B cell (primary cell): ENCODE measurements at regions not wholly inside any gene's neighbourhood (a gene's known extent, or its start where the extent isn't known, plus 50 kb on each side); places are given as distances from the start of the nearest gene placed in this dataset.

Experiments
- ATAC-seq: fragments of 200-7000 bp; cut with Tn5 transposase; one replicate; pipeline ENCODE4 v1.10.0; 2021; ENCODE audit warnings: low read depth, mild to moderate bottlenecking, moderate number of reproducible peaks, moderate library complexity
- CTCF ChIA-PET: fragments of 350-600 bp; sonication (Branson Sonifier 250); formaldehyde crosslinking; loops from one replicate; lab custom pipeline; 2021; ENCODE audit warnings: antibody characterized with exemption, inconsistent platforms; lab: Charles Lee
- POLR2A ChIA-PET: fragments of 350-600 bp; sonication (Branson Sonifier 250); formaldehyde crosslinking; loops from one replicate; lab custom pipeline; 2021; ENCODE audit warnings: antibody characterized with exemption; lab: Charles Lee
- DNase-seq: peaks from one replicate; pipeline ENCODE4 v3.0.0; 2013
- H2AFZ ChIP-seq: 2 replicates; pipeline ENCODE4 v1.6.1; 2012; ENCODE audit warnings: mild to moderate bottlenecking, low read depth, low read length; ENCODE audit not compliant: insufficient read depth, poor library complexity, severe bottlenecking
- H3K27ac ChIP-seq, 2 donors: 1 replicate in 1 of 2; 2 replicates in 1 of 2; pipeline ENCODE4 v1.5.1; 2012 to 2013; ENCODE audit warnings: low read length in 2 of 2, mild to moderate bottlenecking in 2 of 2, moderate library complexity in 1 of 2
- H3K27me3 ChIP-seq, 4 experiments: fragments of 200-600 bp in 1 of 4; sonication (generic) in 1 of 4; replicated peaks in 1 of 4; 1 replicate in 2 of 4; 2 replicates in 2 of 4; pipeline versions ENCODE4 v1.6.1 to v1.7.0; 2013 to 2016; ENCODE audit warnings: low read length in 3 of 4, mild to moderate bottlenecking in 2 of 4, mixed read lengths in 1 of 4, moderate library complexity in 1 of 4; ENCODE audit not compliant: insufficient read depth in 4 of 4, control insufficient read depth in 3 of 4; ENCODE audit errors: control extremely low read depth in 1 of 4
- H3K36me3 ChIP-seq, 2 experiments: replicated peaks in 1 of 2; 1 replicate in 1 of 2; 2 replicates in 1 of 2; pipeline versions ENCODE4 v1.6.1 to v1.7.1; 2013; ENCODE audit warnings: low read length in 1 of 2; ENCODE audit not compliant: insufficient read depth in 2 of 2, control insufficient read depth in 1 of 2; ENCODE audit errors: control extremely low read depth in 1 of 2, extremely low read depth in 1 of 2
- H3K4me1 ChIP-seq, 2 donors: fragments of 200-600 bp in 1 of 2; sonication (generic) in 1 of 2; 1 replicate in 1 of 2; 2 replicates in 1 of 2; pipeline versions ENCODE4 v1.5.1 to v1.6.1; 2013 to 2017; ENCODE audit warnings: low read length in 2 of 2; ENCODE audit not compliant: control insufficient read depth in 2 of 2, insufficient read depth in 2 of 2
- H3K4me2 ChIP-seq: replicated peaks from 2 replicates; pipeline ENCODE3; 2012; ENCODE audit warnings: mild to moderate bottlenecking, low read depth, low read length; ENCODE audit not compliant: poor library complexity, severe bottlenecking
- H3K4me3 ChIP-seq, 5 experiments: fragments of 200-600 bp in 1 of 5; sonication (generic) in 1 of 5; 1 replicate in 3 of 5; 2 replicates in 2 of 5; pipeline versions ENCODE4 v1.5.1 to v1.7.0; 2011 to 2016; ENCODE audit warnings: low read length in 4 of 5, mild to moderate bottlenecking in 4 of 5, low read depth in 2 of 5, control low read depth in 1 of 5, moderate library complexity in 1 of 5; ENCODE audit not compliant: insufficient read depth in 1 of 5; ENCODE audit errors: control extremely low read depth in 1 of 5, extremely low read depth in 1 of 5
- H3K79me2 ChIP-seq: fragments of 200-600 bp; sonication (generic); one replicate; pipeline ENCODE4 v1.6.0; 2016; ENCODE audit warnings: low read length; ENCODE audit not compliant: control insufficient read depth, insufficient read depth
- H3K9ac ChIP-seq: fragments of 200-600 bp; sonication (generic); 2 replicates; pipeline ENCODE4 v1.6.1; 2017; ENCODE audit warnings: mild to moderate bottlenecking, low read length, moderate library complexity
- H3K9me3 ChIP-seq, 3 donors: one replicate each; pipeline versions ENCODE4 v1.6.1 to v1.7.1; 2013; ENCODE audit warnings: low read length in 2 of 3; ENCODE audit not compliant: control insufficient read depth in 2 of 3, insufficient read depth in 1 of 3; ENCODE audit errors: control extremely low read depth in 1 of 3
- H4K20me1 ChIP-seq: 2 replicates; pipeline ENCODE4 v1.6.0; 2012; ENCODE audit warnings: mild to moderate bottlenecking, low read length; ENCODE audit not compliant: insufficient read depth, control insufficient read depth, poor library complexity, severe bottlenecking
- H3K27ac Mint-ChIP-seq: one replicate; pipeline ENCODE4 v1.8.0; 2021; ENCODE audit warnings: mixed read lengths
- H3K27me3 Mint-ChIP-seq: one replicate; pipeline ENCODE4 v1.8.0; 2021; ENCODE audit warnings: mixed read lengths
- H3K4me1 Mint-ChIP-seq: one replicate; pipeline ENCODE4 v1.8.0; 2021; ENCODE audit warnings: mixed read lengths
- H3K4me3 Mint-ChIP-seq: one replicate; pipeline ENCODE4 v1.8.0; 2021; ENCODE audit warnings: mixed read lengths
- H3K9me3 Mint-ChIP-seq: one replicate; pipeline ENCODE4 v1.8.0; 2022; ENCODE audit warnings: mixed read lengths; ENCODE audit not compliant: insufficient read depth
- EZH2 ChIP-seq: IDR thresholded peaks from 2 replicates; pipeline ENCODE4 v1.6.1; 2012; ENCODE audit warnings: borderline replicate concordance, low read depth, mild to moderate bottlenecking, moderate library complexity, low read length; ENCODE audit not compliant: insufficient read depth, poor library complexity, severe bottlenecking
- WGBS: methylation state at CpG from one replicate; pipeline ENCODE4 v1.1.5; 2013; ENCODE audit warnings: missing lambda C conversion rate; ENCODE audit not compliant: insufficient coverage; 5-methylcytosine and 5-hydroxymethylcytosine counted together
- intact Hi-C: fragments of 100-400 bp; cut with micrococcal nuclease; formaldehyde crosslinking; loops from one replicate; pipeline ENCODE4 v1.10.0; 2022
- TF ChIP-seq, protein P1 (sequence below): fragments of 200-600 bp; IDR thresholded peaks from one replicate; pipeline ENCODE4 v1.8.0; 2022; ENCODE audit warnings: antibody characterized with exemption, mild to moderate bottlenecking

GRCh38 chr14:99098199-99098598 lies 173.8 kb downstream of the BCL11B start:
- peaks cover 0 to 31% (median 0%) of the 10 kb centered on the region in 3 donors for H3K9me3 ChIP-seq
- 91% methylated on average over 6 of the region's 6 CpGs for WGBS
- CTCF ChIA-PET, result no interaction called here

DNA sequence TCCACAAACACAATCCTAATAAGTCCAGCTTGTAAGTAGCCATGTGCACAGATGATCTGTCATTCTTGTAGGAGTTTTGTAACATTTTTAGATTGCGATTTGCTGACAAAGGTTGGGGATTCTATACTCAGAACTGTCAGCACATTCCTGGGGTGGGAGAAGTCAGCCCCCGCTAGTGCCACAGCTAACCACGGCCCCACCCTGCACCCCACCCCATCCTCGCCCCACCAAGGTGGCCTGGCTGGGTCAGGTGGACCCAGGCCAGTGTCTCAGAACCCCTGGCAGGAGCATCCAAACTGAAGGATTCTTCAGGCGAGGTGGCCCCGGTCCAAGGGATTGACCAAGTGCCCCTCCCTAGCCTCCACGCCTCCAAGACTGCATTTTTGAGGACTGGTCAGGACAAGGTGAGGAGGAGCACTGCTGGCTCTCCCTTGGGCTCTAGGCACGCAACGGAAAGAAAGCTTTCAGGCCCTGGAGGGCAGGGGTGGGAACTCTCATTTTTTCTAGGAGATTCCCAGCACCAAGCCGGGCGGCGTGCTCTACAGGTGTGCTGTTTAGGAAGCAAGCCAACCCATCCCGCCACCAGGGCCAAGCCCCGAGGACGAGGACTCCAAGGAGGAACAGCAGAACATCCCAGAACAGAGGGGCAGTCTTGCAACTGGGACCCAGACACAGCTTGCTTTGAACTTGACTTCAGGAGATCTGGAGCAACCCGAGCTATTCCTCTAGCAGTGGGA lies 172.8 kb downstream of the BCL11B start:
- Histone ChIP-seq H2AFZ (no peak overlapping the region), H3K9me3 (peaks cover 0 to 22% (median 0%) of the 10 kb centered on the region in 3 donors), H3K36me3 (no peaks in the 10 kb centered on the region), H3K27me3 (no peaks in the 10 kb centered on the region), H3K79me2 (no peaks in the 10 kb centered on the region), H4K20me1 (no peaks in the 10 kb centered on the region), H3K27ac (no peak overlapping the region), H3K4me2 (no peak overlapping the region), H3K4me3 (no peak overlapping the region), H3K4me1 (no peaks in the 10 kb centered on the region), H3K9ac (no peak overlapping the region)
- no peaks in the 10 kb centered on the region for H3K4me1 Mint-ChIP-seq
- DNase-seq (no peak), ATAC-seq (no peak)
- H3K4me3 Mint-ChIP-seq, result no peak overlapping the region
- no peak for TF ChIP-seq EZH2
- TF ChIP-seq, protein P1, sequence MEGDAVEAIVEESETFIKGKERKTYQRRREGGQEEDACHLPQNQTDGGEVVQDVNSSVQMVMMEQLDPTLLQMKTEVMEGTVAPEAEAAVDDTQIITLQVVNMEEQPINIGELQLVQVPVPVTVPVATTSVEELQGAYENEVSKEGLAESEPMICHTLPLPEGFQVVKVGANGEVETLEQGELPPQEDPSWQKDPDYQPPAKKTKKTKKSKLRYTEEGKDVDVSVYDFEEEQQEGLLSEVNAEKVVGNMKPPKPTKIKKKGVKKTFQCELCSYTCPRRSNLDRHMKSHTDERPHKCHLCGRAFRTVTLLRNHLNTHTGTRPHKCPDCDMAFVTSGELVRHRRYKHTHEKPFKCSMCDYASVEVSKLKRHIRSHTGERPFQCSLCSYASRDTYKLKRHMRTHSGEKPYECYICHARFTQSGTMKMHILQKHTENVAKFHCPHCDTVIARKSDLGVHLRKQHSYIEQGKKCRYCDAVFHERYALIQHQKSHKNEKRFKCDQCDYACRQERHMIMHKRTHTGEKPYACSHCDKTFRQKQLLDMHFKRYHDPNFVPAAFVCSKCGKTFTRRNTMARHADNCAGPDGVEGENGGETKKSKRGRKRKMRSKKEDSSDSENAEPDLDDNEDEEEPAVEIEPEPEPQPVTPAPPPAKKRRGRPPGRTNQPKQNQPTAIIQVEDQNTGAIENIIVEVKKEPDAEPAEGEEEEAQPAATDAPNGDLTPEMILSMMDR, result no peak
- no peaks in the 10 kb centered on the region for H3K27me3 Mint-ChIP-seq
- POLR2A ChIA-PET, result no interaction called here
- CTCF ChIA-PET, result no interaction called here
- 85% methylated on average over 15 of the region's 16 CpGs for WGBS
- intact Hi-C loops, result no loop called here
- H3K27ac Mint-ChIP-seq, result no peak overlapping the region
- peaks cover 5% of the 10 kb centered on the region for H3K9me3 Mint-ChIP-seq

More at GRCh38 chr14:99098199-99098598, 173.8 kb downstream of the BCL11B start:
- H3K4me3 ChIP-seq, result no peak overlapping the region
- Mint-ChIP-seq H3K4me3 (no peak overlapping the region), H3K9me3 (peaks cover 5% of the 10 kb centered on the region), H3K27me3 (no peaks in the 10 kb centered on the region), H3K27ac (no peak overlapping the region), H3K4me1 (no peaks in the 10 kb centered on the region)
- no peak for DNase-seq
- no peaks in the 10 kb centered on the region for H3K4me1 ChIP-seq
- no peaks in the 10 kb centered on the region for H3K27me3 ChIP-seq
- POLR2A ChIA-PET, result no interaction called here
- H3K36me3 ChIP-seq, result no peaks in the 10 kb centered on the region
- H2AFZ ChIP-seq, result no peak overlapping the region
- no peak overlapping the region for H3K27ac ChIP-seq
- no peaks in the 10 kb centered on the region for H4K20me1 ChIP-seq
- ATAC-seq, result no peak
- H3K79me2 ChIP-seq, result no peaks in the 10 kb centered on the region
- no peak overlapping the region for H3K4me2 ChIP-seq
- H3K9ac ChIP-seq, result no peak overlapping the region
- TF ChIP-seq EZH2, result no peak
- TF ChIP-seq, protein P1, result no peak
- intact Hi-C loops, result no loop called here
